A549 (cell line): ENCODE measurements at regions not wholly inside any gene's neighbourhood (a gene's known extent, or its start where the extent isn't known, plus 50 kb on each side); places are given as distances from the start of the nearest gene placed in this dataset.

Source experiments
- CTCF ChIP-seq: fragments of >200 bp; sonication (Bioruptor Twin); formaldehyde crosslinking; IDR thresholded peaks from 3 replicates; pipeline ENCODE4 v1.5.1; 2016
- EHMT2 ChIP-seq: fragments of 200-600 bp; sonication (generic); IDR thresholded peaks from 2 replicates; pipeline ENCODE4 v1.6.1; 2016; ENCODE audit warnings: antibody characterized with exemption, low read depth, mild to moderate bottlenecking, moderate library complexity
- EP300 ChIP-seq, 2 experiments: fragments of >200 bp; sonication (Bioruptor Twin); formaldehyde crosslinking; IDR thresholded peaks; 2 replicates in 1 of 2; 3 replicates in 1 of 2; pipeline ENCODE4 v1.6.1; 2016 to 2017
- HDAC2 ChIP-seq: fragments of 200-600 bp; sonication (generic); IDR thresholded peaks from 2 replicates; pipeline ENCODE4 v1.6.1; 2016
- KDM1A ChIP-seq: fragments of 200-600 bp; sonication (generic); IDR thresholded peaks from 2 replicates; pipeline ENCODE4 v1.6.1; 2016; ENCODE audit warnings: low read depth, mild to moderate bottlenecking
- MAFK ChIP-seq: fragments of 450-650 bp; IDR thresholded peaks from 2 replicates; pipeline ENCODE4 v1.6.1; 2014; ENCODE audit not compliant: partially characterized antibody
- NR3C1 ChIP-seq: fragments of >200 bp; sonication (Bioruptor Twin); formaldehyde crosslinking; IDR thresholded peaks from 3 replicates; pipeline ENCODE4 v1.6.1; 2017
- PHF8 ChIP-seq: fragments of 200-600 bp; sonication (generic); IDR thresholded peaks from 2 replicates; pipeline ENCODE4 v1.6.1; 2016; ENCODE audit warnings: low read depth, mild to moderate bottlenecking, antibody characterized with exemption, moderate library complexity, borderline replicate concordance
- POLR2A ChIP-seq: IDR thresholded peaks from 2 replicates; pipeline ENCODE4 v1.6.1; 2012; ENCODE audit warnings: mild to moderate bottlenecking, low read length
- RAD21 ChIP-seq, 2 experiments: fragments of >200 bp in 1 of 2; sonication (Bioruptor Twin) in 1 of 2; formaldehyde crosslinking in 1 of 2; IDR thresholded peaks in 1 of 2; conservative IDR thresholded peaks in 1 of 2; 2 replicates in 1 of 2; 3 replicates in 1 of 2; pipeline ENCODE4 v1.6.1; 2012 to 2018; ENCODE audit warnings: inconsistent platforms in 1 of 2
- REST ChIP-seq: fragments of 200-600 bp; sonication (generic); IDR thresholded peaks from 2 replicates; pipeline ENCODE4 v1.6.1; 2016; ENCODE audit warnings: antibody characterized with exemption, mild to moderate bottlenecking, moderate library complexity
- RNF2 ChIP-seq: fragments of 200-600 bp; sonication (generic); IDR thresholded peaks from 2 replicates; pipeline ENCODE4 v1.6.1; 2016; ENCODE audit warnings: low read depth, mild to moderate bottlenecking, antibody characterized with exemption, moderate library complexity, borderline replicate concordance
- ZSCAN20 ChIP-seq: fragments of 250-450 bp; sonication (Bioruptor Pico); IDR thresholded peaks from 2 replicates; pipeline ENCODE4 v1.8.0; 2022; ENCODE audit warnings: mild to moderate bottlenecking, moderate library complexity

DNA sequence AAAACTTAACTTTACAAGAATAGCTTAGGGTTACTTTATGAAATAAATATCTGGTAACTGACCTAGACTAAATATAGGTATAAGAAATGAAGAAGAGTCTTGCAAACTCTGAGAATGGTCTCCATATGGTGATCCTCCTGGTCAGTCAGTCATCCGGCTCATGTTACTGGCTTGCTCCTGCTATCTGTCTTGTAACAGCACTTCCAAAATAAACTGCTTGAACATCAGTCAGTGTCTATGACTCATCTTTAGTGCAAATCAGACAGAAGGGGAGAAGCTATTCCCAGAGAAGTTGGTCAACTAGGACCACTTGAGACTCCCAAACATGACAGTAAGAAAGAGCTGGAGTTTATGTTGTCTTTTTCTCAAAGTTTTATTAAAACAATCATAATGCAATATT, 1550.9 kb downstream of the PCDH9 start:
- TF ChIP-seq PHF8 (no peak), CTCF (no peak), ZSCAN20 (CRISPR knock-in tag) (no peak), HDAC2 (no peak), KDM1A (no peak), RAD21 (conservative IDR thresholded peaks at IDR 0.05 in 1 of 2, IDR thresholded peaks at IDR 0.05 in 1 of 2) (no peak), EP300 (IDR thresholded peaks at IDR 0.05) (no peak), RNF2 (no peak), EHMT2 (no peak), NR3C1 (no peak), REST (no peak), POLR2A (no peak), MAFK (no peak)
